Stomach (tissue), 8 donors: ENCODE measurements at regions not wholly inside any gene's neighbourhood (a gene's known extent, or its start where the extent isn't known, plus 50 kb on each side); places are given as distances from the start of the nearest gene placed in this dataset.
"Not testable (repeated sequence)": the region's sequence is repeated elsewhere in the genome, so short reads cannot be mapped to it uniquely, and the experiment has no call there.

ENCODE experiments used
- DNase-seq, 2 donors: peaks; one replicate each; pipeline versions ENCODE4 v3.0.0 to v3.0.0-alpha.2; 2013 to 2019
- H3K27ac ChIP-seq, 5 donors: fragments of 200-600 bp in 4 of 5; sonication (generic) in 4 of 5; one replicate each; pipeline ENCODE4 v1.5.1; 2013 to 2019; ENCODE audit warnings: mild to moderate bottlenecking in 1 of 5, moderate library complexity in 1 of 5
- H3K27me3 ChIP-seq, 3 donors: fragments of 200-600 bp; sonication (generic); one replicate each; pipeline ENCODE4 v1.5.1; 2017 to 2019; ENCODE audit warnings: mixed run types in 1 of 3
- H3K36me3 ChIP-seq, 4 donors: fragments of 200-600 bp; sonication (generic); 1 replicate in 3 of 4; 2 replicates in 1 of 4; pipeline ENCODE4 v1.5.1; 2016 to 2019
- H3K4me1 ChIP-seq, 4 donors: fragments of 200-600 bp; sonication (generic); one replicate each; pipeline ENCODE4 v1.5.1; 2016 to 2019
- H3K4me3 ChIP-seq, 4 donors: fragments of 200-600 bp; sonication (generic) in 3 of 4; one replicate each; pipeline ENCODE4 v1.5.1; 2016 to 2019; ENCODE audit warnings: mild to moderate bottlenecking in 1 of 4
- H3K9me3 ChIP-seq, 4 donors: fragments of 200-600 bp; sonication (generic); one replicate each; pipeline ENCODE4 v1.5.1; 2016 to 2019
- EP300 ChIP-seq: sonication (generic); formaldehyde crosslinking; IDR thresholded peaks from one replicate; pipeline ENCODE4 v1.6.1; 2017; ENCODE audit warnings: antibody characterized with exemption
- POLR2A ChIP-seq, 4 donors: fragments of 450-650 bp; IDR thresholded peaks; one replicate each; pipeline ENCODE4 v1.6.1; 2016; ENCODE audit warnings: antibody characterized with exemption in 4 of 4, control low read depth in 2 of 4, mild to moderate bottlenecking in 1 of 4, moderate library complexity in 1 of 4
- POLR2AphosphoS5 ChIP-seq, 3 donors: sonication (generic); formaldehyde crosslinking; IDR thresholded peaks; one replicate each; pipeline ENCODE4 v1.6.1; 2016; ENCODE audit warnings: antibody characterized with exemption in 3 of 3
- WGBS, 5 donors: extraction: QIAGEN DNeasy Blood & Tissue Kit in 3 of 5; methylation state at CpG; one replicate each; pipeline versions ENCODE4 v1.1.5 to v1.1.7; 2013 to 2018; 5-methylcytosine and 5-hydroxymethylcytosine counted together
- intact Hi-C: fragments of 100-400 bp; cut with DNase I; formaldehyde crosslinking; loops from one replicate; pipeline ENCODE4 v1.15.1; 2023; ENCODE audit warnings: low total_unique reads
- TF ChIP-seq, protein P1 (sequence below), 7 experiments: fragments of 450-650 bp in 4 of 7; fragments of 200-600 bp in 3 of 7; sonication (generic) in 3 of 7; IDR thresholded peaks; one replicate each; pipeline ENCODE4 v1.5.1; 2016 to 2019; ENCODE audit warnings: antibody characterized with exemption in 7 of 7, control low read depth in 2 of 7, mild to moderate bottlenecking in 1 of 7
- donor health status: healthy with polysubstance abuse.
- donor health status: Bipolar disorder and iron deficiency.
- donor health status: healthy.

DNA sequence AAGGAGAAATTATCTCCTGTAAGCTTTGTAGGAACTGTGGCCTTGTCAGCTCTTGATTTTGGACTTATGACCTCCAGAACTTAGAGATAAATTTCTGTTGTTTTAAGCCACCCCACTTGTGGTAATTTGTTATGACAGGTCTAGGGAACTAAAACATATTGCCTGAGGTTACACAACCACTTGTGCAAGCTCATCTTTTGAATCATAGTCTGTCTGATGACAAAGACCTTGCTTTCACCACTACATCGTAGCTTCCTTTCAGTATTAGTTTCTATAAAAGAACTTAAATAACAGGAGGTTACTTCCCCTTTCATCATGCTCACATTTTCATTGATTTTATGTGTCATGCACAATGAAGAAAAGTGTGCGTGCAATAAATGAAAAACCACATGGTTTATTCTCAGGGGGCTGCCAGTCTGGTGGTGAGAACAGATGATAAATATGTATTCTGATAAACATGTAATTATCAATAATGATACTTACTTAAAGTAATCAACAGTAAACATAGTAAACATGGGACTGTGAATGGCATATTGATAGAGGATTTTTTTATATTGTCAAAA, 690.0 kb upstream of the HS3ST1 start:
- no peak for TF ChIP-seq POLR2A (IDR thresholded peaks at IDR 0.05)
- TF ChIP-seq, protein P1, sequence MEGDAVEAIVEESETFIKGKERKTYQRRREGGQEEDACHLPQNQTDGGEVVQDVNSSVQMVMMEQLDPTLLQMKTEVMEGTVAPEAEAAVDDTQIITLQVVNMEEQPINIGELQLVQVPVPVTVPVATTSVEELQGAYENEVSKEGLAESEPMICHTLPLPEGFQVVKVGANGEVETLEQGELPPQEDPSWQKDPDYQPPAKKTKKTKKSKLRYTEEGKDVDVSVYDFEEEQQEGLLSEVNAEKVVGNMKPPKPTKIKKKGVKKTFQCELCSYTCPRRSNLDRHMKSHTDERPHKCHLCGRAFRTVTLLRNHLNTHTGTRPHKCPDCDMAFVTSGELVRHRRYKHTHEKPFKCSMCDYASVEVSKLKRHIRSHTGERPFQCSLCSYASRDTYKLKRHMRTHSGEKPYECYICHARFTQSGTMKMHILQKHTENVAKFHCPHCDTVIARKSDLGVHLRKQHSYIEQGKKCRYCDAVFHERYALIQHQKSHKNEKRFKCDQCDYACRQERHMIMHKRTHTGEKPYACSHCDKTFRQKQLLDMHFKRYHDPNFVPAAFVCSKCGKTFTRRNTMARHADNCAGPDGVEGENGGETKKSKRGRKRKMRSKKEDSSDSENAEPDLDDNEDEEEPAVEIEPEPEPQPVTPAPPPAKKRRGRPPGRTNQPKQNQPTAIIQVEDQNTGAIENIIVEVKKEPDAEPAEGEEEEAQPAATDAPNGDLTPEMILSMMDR (IDR thresholded peaks at IDR 0.05) = no peak
- TF ChIP-seq EP300 = no peak
- no peak for TF ChIP-seq POLR2AphosphoS5 (IDR thresholded peaks at IDR 0.05)
- no peaks in the 10 kb centered on the region for H3K36me3 ChIP-seq
- peaks cover 0 to 25% (median 8%) of the 10 kb centered on the region in 4 donors for H3K9me3 ChIP-seq
- H3K4me3 ChIP-seq = no peak overlapping the region
- 50 to 59% (median 55%) methylated on average over 2 of the region's 2 CpGs for WGBS, 5 donors
- intact Hi-C loops = no loop called here
- peak in 1 of 2 donors; percentile 17 for DNase-seq
- H3K27ac ChIP-seq = peak overlapping the region in 1 of 5 donors; percentile 20
- H3K4me1 ChIP-seq = no peaks in the 10 kb centered on the region
- H3K27me3 ChIP-seq = no peaks in the 10 kb centered on the region

DNA sequence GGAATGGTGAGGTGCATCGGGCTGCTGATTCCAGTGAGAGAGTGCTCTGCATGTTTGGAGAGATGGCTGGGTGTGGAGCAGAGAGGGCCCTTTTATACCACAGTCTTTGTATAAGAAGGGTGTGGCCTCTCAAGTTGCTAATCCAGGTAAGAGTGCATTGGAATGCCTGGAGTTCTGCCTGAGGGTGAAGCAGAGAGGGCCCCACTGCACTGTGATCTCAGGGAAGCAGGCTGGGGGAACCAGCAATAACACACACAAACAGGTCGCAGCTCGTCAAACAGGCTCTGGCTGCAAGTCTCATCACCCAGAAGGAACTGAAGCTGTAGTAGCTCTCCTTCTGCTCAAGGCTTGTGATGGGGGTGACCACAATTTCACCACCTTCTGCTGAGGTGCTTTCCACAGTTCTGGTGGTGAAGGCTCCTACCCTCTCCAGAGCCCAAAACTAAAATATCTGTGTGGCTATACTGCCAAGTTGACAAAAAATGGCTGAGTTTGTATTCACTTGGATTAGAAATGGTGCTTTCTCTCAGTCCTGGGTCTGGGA, 687.4 kb upstream of the HS3ST1 start:
- DNase-seq = no peak
- TF ChIP-seq POLR2AphosphoS5 (IDR thresholded peaks at IDR 0.05) (no peak), POLR2A (IDR thresholded peaks at IDR 0.05) (no peak), EP300 (no peak)
- TF ChIP-seq, protein P1 (IDR thresholded peaks at IDR 0.05) = no peak
- Histone ChIP-seq H3K27me3 (no peaks in the 10 kb centered on the region), H3K4me1 (no peaks in the 10 kb centered on the region), H3K36me3 (no peaks in the 10 kb centered on the region), H3K9me3 (peaks cover 0 to 48% (median 10%) of the 10 kb centered on the region in 4 donors), H3K27ac (no peak overlapping the region), H3K4me3 (no peak overlapping the region)
- WGBS, 5 donors = 77 to 93% (median 84%) methylated on average over 1 to 3 of the region's 3 CpGs
- intact Hi-C loops = no loop called here

DNA sequence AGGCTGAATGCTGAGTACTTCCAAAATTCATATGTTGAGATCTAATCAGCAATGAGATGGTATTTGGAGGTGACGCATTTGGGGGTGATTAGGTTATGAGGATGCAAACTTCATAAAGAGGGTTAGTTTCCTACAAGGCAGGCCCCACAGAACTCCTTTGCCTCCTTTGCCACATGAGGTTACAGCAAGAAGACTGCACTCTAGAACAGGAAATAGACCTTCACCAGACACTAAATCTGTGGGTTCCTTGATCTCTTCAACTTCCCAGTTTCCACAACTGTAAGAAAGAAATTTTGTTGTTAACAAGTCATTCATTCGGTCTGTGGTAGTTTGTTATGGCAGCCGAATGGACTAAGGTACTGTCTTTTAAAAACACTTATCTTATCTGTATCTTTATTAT, 681.9 kb upstream of the HS3ST1 start:
- no peaks in the 10 kb centered on the region for H3K27me3 ChIP-seq
- WGBS, 5 donors = 78 to 93% (median 92%) methylated on average over 3 of the region's 3 CpGs
- no peaks in the 10 kb centered on the region for H3K36me3 ChIP-seq
- peaks cover 0 to 46% (median 6%) of the 10 kb centered on the region in 4 donors for H3K9me3 ChIP-seq
- H3K27ac ChIP-seq = no peak overlapping the region
- no peak for DNase-seq
- TF ChIP-seq POLR2A (IDR thresholded peaks at IDR 0.05) = no peak
- TF ChIP-seq POLR2AphosphoS5 (IDR thresholded peaks at IDR 0.05) = no peak
- TF ChIP-seq, protein P1 (IDR thresholded peaks at IDR 0.05) = no peak
- no peak for TF ChIP-seq EP300
- no peak overlapping the region for H3K4me3 ChIP-seq
- no peaks in the 10 kb centered on the region for H3K4me1 ChIP-seq
- intact Hi-C loops = no loop called here

DNA sequence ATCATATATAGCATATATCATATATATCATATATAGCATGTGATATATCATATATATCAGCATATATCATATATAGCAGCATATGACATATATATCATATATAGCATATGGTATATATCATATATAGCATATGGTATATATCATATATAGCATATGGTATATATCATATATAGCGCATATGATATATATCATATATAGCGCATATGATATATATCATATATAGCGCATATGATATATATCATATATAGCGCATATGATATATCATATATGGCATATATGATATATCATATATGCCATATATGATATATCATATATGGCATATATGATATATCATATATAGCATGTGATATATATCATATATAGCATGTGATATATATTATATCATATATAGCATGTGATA, 680.4 kb upstream of the HS3ST1 start:
- intact Hi-C loops, H3K27ac ChIP-seq, H3K4me1 ChIP-seq, H3K27me3 ChIP-seq, H3K36me3 ChIP-seq, DNase-seq, H3K4me3 ChIP-seq: not testable (repeated sequence)
- H3K9me3 ChIP-seq = peaks cover 0 to 34% (median 2%) of the 10 kb centered on the region in 4 donors
- WGBS, 5 donors = 74 to 98% (median 94%) methylated on average over 4 of the region's 4 CpGs

DNA sequence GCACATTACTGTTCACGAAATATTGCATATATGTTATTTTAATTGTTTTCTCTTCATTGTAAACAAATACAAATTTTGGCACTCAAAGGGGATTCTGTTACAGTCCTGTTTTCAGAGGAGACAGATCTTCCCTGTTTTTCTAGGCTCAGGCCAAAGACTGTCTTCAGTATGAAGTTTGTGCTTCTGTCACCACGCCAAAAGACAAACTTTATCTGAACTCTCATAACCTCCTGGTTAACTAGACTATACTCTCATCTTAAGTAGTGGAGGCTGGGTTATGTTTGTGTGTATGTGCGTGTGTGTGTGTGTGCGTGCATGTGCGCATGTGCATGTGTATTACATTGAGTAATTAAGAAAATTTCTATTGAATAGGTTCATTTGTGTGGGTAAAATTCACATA, 676.8 kb upstream of the HS3ST1 start:
- WGBS, 5 donors = 70 to 82% (median 76%) methylated on average over 5 of the region's 5 CpGs
- peak in 1 of 2 donors; percentile 21 for DNase-seq
- Histone ChIP-seq H3K4me3 (no peak overlapping the region), H3K27me3 (no peaks in the 10 kb centered on the region), H3K27ac (no peak overlapping the region), H3K9me3 (peaks cover 0 to 2% (median 0%) of the 10 kb centered on the region in 4 donors), H3K4me1 (no peaks in the 10 kb centered on the region), H3K36me3 (no peaks in the 10 kb centered on the region)
- TF ChIP-seq EP300 (no peak), POLR2A (IDR thresholded peaks at IDR 0.05) (no peak), POLR2AphosphoS5 (IDR thresholded peaks at IDR 0.05) (no peak)
- TF ChIP-seq, protein P1 (IDR thresholded peaks at IDR 0.05) = no peak
- intact Hi-C loops = no loop called here

DNA sequence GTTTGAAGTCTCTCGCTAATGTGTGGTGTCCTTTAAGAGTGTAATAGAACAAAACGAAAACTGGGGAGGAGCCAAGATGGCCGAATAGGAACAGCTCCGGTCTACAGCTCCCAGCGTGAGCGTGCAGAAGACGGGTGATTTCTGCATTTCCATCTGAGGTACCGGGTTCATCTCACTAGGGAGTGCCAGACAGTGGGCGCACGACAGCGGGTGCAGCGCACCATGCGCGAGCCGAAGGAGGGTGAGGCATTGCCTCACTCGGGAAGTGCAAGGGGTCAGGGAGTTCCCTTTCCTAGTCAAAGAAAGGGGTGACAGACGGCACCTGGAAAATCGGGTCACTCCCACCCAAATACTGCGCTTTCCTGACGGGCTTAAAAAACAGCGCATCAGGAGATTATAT, 661.2 kb upstream of the HS3ST1 start:
- DNase-seq = not testable (repeated sequence)

More for the DNA sequence above, 661.2 kb upstream of the HS3ST1 start:
- H3K9me3 ChIP-seq, intact Hi-C loops, H3K4me1 ChIP-seq, H3K36me3 ChIP-seq, H3K27me3 ChIP-seq, H3K4me3 ChIP-seq, H3K27ac ChIP-seq: not testable (repeated sequence)
- WGBS, 5 donors = 89 to 96% (median 94%) methylated on average over 16 to 21 of the region's 21 CpGs
